Thymus (tissue), 11 donors: ENCODE measurements at regions not wholly inside any gene's neighbourhood (a gene's known extent, or its start where the extent isn't known, plus 50 kb on each side); places are given as distances from the start of the nearest gene placed in this dataset.
"Not testable (repeated sequence)": the region's sequence is repeated elsewhere in the genome, so short reads cannot be mapped to it uniquely, and the experiment has no call there.

Experiments
- DNase-seq, 9 donors: peaks; one replicate each; pipeline ENCODE4 v3.0.0-alpha.2; 2013; ENCODE audit warnings: low spot score in 9 of 9, low read depth in 6 of 9, missing footprints in 1 of 9
- H3K27ac ChIP-seq, 2 donors: one replicate each; pipeline ENCODE4 v1.5.1; 2013; ENCODE audit warnings: control low read depth in 1 of 2, low read depth in 1 of 2, low read length in 1 of 2, mild to moderate bottlenecking in 1 of 2, moderate library complexity in 1 of 2
- H3K27me3 ChIP-seq, 2 donors: one replicate each; pipeline ENCODE4 v1.5.1; 2013; ENCODE audit warnings: low read length in 1 of 2; ENCODE audit not compliant: control insufficient read depth in 2 of 2, insufficient read depth in 1 of 2
- H3K36me3 ChIP-seq, 2 donors: one replicate each; pipeline ENCODE4 v1.5.1; 2013; ENCODE audit warnings: low read length in 1 of 2, mild to moderate bottlenecking in 1 of 2, moderate library complexity in 1 of 2; ENCODE audit not compliant: control insufficient read depth in 2 of 2, insufficient read depth in 2 of 2
- H3K4me1 ChIP-seq, 2 donors: one replicate each; pipeline ENCODE4 v1.5.1; 2013; ENCODE audit warnings: low read length in 2 of 2; ENCODE audit not compliant: control insufficient read depth in 2 of 2, insufficient read depth in 2 of 2
- H3K4me3 ChIP-seq, 2 donors: one replicate each; pipeline ENCODE4 v1.5.1; 2013; ENCODE audit warnings: low read length in 2 of 2, control low read depth in 1 of 2, mild to moderate bottlenecking in 1 of 2
- H3K9me3 ChIP-seq, 2 donors: one replicate each; pipeline ENCODE4 v1.5.1; 2013; ENCODE audit warnings: low read length in 1 of 2, mild to moderate bottlenecking in 1 of 2; ENCODE audit not compliant: control insufficient read depth in 2 of 2, insufficient read depth in 1 of 2
- WGBS: extraction: QIAGEN DNeasy Blood & Tissue Kit; methylation state at CpG from one replicate; pipeline ENCODE4 v1.1.7; 2013; 5-methylcytosine and 5-hydroxymethylcytosine counted together
- donor health status: healthy.

DNA sequence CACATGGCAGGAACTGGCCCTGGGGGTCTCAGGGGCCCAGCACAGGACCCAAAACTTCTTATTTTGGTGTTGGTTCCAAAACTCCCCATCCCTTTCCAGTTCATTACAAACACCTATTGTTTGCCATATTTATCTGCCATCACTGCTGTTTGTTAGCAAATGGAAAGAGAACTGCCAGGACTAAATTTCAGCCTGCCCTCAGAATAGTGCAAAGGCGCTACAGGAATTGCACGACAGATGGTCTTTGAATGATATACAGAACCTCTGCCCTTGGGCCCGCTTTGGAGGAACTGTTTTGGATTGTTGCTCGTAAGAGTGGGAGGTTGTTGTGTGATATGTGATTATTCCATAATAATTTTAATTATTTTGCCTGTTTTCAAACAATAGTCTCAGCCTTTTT is 199.0 kb upstream of the FBXL4 start:
- H3K36me3 ChIP-seq = no peaks in the 10 kb centered on the region
- no peak for DNase-seq
- no peak overlapping the region for H3K27ac ChIP-seq
- H3K4me1 ChIP-seq = no peaks in the 10 kb centered on the region
- H3K4me3 ChIP-seq = no peak overlapping the region
- no peaks in the 10 kb centered on the region for H3K27me3 ChIP-seq
- H3K9me3 ChIP-seq = no peaks in the 10 kb centered on the region
- 82% methylated on average over 4 of the region's 4 CpGs for WGBS

DNA sequence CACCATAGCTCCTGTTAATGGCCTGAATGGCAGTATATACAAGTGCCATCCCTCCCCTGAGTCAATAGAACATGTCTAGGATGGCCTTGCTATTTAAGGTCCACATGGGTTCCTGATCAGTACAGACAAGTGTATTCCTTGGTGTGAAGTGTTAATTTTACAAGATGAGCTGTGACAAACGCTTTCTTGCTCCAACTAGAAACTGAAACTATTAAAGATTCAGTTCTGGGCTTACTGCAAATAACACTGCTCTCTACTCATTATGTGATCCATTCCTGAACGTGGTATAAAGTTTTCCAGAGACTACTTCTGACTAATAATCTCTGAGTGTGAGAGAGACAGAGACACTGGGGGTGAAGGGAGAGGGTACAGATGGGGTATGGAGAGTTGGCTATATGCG is 198.0 kb upstream of the FBXL4 start:
- no peak for DNase-seq
- no peak overlapping the region for H3K4me3 ChIP-seq
- H3K27ac ChIP-seq = no peak overlapping the region
- no peaks in the 10 kb centered on the region for H3K36me3 ChIP-seq
- H3K27me3 ChIP-seq = no peaks in the 10 kb centered on the region
- no peaks in the 10 kb centered on the region for H3K9me3 ChIP-seq
- no peaks in the 10 kb centered on the region for H3K4me1 ChIP-seq
- 81% methylated on average over 3 of the region's 3 CpGs for WGBS

DNA sequence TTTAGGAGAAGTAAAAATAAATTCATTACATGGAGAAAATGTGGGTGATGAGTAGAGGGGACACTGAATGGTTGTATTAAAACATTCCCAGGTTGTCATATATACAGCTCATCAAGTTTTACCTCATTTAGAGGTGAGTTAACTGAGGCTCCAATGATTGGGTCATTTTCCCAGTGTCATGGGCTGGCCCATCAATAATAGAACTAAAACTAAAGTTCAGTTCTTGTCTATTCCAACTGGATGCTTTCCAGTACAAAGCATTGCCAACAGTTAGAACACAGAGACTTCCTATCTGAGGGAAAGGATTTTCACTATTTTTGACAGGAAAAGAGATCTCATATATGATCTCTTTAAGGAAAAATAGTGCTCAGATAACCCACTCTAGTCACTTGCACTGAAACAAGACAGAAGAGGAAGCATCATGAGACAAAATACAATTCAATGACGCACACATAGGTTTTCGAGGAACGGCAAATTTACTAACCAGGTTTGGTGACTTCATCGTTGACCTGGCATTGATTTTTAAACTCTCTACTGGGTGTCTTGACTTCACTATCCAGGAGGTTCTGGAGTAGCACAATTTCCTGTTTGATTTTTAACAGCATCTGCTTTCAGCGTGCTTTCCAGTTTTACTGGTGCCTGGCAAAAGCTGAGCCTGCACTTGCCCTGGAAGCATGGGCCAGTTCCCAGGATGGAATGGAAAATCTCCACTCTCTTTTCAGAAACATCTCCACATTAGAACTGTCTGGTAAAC is 195.5 kb upstream of the FBXL4 start:
- no peaks in the 10 kb centered on the region for H3K9me3 ChIP-seq
- H3K36me3 ChIP-seq = no peaks in the 10 kb centered on the region
- 82% methylated on average over 5 of the region's 5 CpGs for WGBS
- H3K4me1 ChIP-seq = no peaks in the 10 kb centered on the region
- H3K27me3 ChIP-seq = no peaks in the 10 kb centered on the region
- no peak overlapping the region for H3K4me3 ChIP-seq
- no peak overlapping the region for H3K27ac ChIP-seq
- DNase-seq = no peak

DNA sequence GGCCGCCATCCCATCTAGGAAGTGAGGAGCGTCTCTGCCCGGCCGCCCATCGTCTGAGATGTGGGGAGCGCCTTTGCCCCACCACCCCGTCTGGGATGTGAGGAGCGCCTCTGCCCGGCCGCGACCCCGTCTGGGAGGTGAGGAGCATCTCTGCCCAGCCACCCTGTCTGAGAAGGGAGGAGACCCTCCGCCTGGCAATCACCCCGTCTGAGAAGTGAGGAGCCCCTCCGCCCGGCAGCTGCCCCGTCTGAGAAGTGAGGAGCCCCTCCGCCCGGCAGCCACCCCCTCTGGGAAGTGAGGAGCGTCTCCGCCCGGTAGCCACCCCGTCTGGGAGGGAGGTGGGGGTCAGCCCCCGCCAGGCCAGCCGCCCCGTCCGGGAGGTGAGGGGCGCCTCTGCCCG is 194.2 kb upstream of the FBXL4 start:
- H3K4me1 ChIP-seq, H3K36me3 ChIP-seq, H3K4me3 ChIP-seq, DNase-seq, H3K9me3 ChIP-seq, H3K27ac ChIP-seq, H3K27me3 ChIP-seq: not testable (repeated sequence)
- WGBS = 93% methylated on average over 24 of the region's 29 CpGs

DNA sequence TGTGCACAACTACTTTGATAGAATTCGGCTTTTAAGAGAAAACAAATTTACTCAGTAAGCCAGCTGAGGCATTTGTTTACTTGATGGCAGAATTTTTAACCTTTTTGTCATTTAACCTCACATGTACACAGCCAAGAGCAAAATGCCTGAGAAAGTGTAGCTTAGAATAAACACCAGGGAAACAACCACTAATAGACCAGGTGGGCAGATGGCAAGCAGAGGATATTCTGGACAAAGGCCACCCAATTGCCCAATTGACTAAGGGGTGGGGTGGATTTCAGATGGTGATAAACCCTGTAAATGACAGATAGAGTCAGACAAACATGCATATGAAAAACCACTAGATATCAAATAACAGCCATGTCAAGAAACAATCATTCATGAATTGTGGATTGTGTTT is 190.7 kb upstream of the FBXL4 start:
- Histone ChIP-seq H3K27ac (no peak overlapping the region), H3K4me3 (no peak overlapping the region), H3K9me3 (no peaks in the 10 kb centered on the region), H3K27me3 (no peaks in the 10 kb centered on the region), H3K36me3 (no peaks in the 10 kb centered on the region), H3K4me1 (no peaks in the 10 kb centered on the region)
- WGBS = 93% methylated on average over 1 of the region's 1 CpG
- no peak for DNase-seq

DNA sequence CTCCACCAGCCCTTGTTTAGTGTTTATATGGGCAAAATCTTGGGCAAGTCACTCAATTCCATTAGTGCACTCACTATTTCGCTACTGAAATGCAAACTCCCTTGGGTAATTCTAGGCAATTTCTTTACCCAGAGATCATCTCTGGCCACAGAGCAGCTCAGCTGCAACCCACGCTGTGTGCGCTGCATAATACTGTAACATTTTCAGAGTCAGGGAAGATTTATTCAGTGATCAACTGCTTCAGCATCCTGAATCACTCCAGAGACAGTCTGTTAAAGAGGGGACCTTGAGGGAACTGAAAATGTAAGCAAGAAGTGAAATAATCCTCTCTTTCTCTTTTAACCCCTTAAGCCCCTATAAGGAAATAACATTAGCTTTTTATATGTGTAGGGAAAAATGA is 189.6 kb upstream of the FBXL4 start:
- H3K4me3 ChIP-seq = no peak overlapping the region
- H3K36me3 ChIP-seq = no peaks in the 10 kb centered on the region
- DNase-seq = no peak
- no peaks in the 10 kb centered on the region for H3K9me3 ChIP-seq
- no peaks in the 10 kb centered on the region for H3K27me3 ChIP-seq
- no peak overlapping the region for H3K27ac ChIP-seq
- 97% methylated on average over 3 of the region's 3 CpGs for WGBS
- no peaks in the 10 kb centered on the region for H3K4me1 ChIP-seq

DNA sequence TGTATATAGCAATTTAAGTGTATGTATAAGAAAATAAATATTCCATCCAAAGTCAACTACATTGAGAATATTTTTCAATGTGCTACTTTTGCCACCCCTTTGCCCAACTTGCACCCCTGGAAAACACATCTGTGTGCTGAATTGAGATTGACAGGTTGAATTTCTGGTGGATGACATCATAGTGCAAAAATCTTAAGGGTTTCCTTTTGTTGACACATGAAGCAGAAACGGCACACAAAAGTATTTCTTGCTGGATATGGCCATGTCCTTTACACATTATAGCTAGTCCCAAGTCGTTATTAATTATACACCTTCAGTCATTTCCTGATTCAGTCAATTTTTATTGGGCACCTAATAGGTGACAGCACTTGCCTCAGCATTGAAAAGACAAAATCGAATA is 188.7 kb upstream of the FBXL4 start:
- 47% methylated on average over 3 of the region's 3 CpGs for WGBS
- no peak overlapping the region for H3K4me3 ChIP-seq

DNA sequence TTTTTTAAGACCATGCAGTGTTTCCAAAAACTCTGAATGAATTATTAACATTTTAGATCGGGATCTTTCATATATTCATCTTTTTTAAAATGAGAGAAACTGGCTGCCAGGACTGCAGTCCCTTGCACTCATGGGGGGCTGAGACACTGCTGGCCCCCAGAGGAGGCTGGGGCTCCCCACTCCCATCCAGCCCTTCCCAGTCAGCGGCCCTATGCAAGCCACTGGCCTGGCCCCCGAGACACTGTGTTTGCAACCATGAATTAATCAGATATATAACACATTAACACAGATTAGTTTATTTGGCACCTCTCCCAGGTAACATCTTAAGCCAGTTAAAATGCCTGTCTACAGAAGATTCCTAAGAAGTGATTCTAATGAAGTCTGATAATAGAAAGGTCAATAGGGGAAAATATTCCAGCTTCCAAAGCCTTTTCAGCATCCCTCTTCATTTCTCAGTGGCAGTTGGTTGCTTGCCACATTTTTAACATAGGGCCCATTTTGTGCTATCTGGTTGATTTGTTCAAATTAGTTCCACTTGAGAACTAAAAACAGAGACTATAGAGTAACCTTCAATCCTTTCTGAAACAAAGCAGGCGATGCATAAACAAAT is 184.4 kb upstream of the FBXL4 start:
- no peak overlapping the region for H3K27ac ChIP-seq
- H3K27me3 ChIP-seq = no peaks in the 10 kb centered on the region
- no peaks in the 10 kb centered on the region for H3K9me3 ChIP-seq
- DNase-seq = no peak
- no peaks in the 10 kb centered on the region for H3K4me1 ChIP-seq
- H3K36me3 ChIP-seq = no peaks in the 10 kb centered on the region
- WGBS = 94% methylated on average over 4 of the region's 4 CpGs
- H3K4me3 ChIP-seq = no peak overlapping the region

More for the DNA sequence above, 188.7 kb upstream of the FBXL4 start:
- H3K27ac ChIP-seq = no peak overlapping the region
- H3K27me3 ChIP-seq = no peaks in the 10 kb centered on the region
- no peak for DNase-seq
- no peaks in the 10 kb centered on the region for H3K36me3 ChIP-seq
- no peaks in the 10 kb centered on the region for H3K4me1 ChIP-seq
- no peaks in the 10 kb centered on the region for H3K9me3 ChIP-seq

DNA sequence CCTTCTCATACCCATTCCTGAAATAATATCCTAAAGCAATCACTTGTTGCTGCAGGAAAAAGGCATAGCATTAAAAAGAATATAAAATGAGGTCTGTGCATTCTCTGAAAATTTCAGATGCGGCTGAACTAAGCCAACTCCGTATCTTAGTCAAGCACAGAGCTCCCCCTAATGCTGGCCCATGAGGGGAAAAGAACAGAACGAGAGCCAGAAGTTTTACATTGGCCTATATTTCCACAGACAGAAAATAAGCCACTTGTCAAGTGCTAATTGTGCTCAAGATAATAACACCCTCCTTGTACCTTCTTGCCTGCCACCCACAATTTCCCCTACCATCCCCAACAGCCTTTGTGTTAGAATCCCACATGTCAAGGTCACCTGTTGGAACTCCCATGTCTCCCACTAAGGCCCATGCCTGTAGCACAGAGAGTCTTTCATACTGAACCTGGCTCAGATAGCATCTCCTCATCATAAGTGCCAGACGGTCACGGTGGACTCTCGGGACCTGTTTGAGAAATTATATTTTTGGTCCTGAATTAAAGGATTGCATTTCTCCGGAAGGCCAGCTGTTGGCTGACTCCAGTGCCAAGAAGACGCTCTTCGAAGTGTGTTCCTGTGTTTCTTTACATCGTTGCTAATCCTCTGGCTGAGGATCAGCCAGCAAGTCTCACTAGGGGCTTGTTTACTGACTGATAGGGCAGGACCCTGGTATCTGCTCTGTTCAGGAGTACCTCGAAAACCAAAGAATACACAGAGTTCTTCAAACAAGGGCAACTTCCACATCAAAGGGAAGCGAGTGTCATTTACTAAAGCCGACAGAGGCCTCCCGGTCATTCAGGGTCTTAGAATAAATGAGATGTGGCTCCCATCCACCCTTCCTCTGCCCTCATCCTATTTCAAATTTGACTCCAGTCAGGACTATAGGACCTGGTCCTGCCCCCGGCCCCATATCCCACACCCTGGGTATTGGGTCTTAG is 183.4 kb upstream of the FBXL4 start:
- H3K4me1 ChIP-seq = no peaks in the 10 kb centered on the region
- H3K27me3 ChIP-seq = no peaks in the 10 kb centered on the region
- no peak overlapping the region for H3K4me3 ChIP-seq
- 81% methylated on average over 15 of the region's 15 CpGs for WGBS
- no peak overlapping the region for H3K27ac ChIP-seq
- no peaks in the 10 kb centered on the region for H3K9me3 ChIP-seq
- H3K36me3 ChIP-seq = no peaks in the 10 kb centered on the region
- DNase-seq = no peak
